ENCODE measurements at regions not wholly inside any gene's neighbourhood (a gene's known extent, or its start where the extent isn't known, plus 50 kb on each side); places are given as distances from the start of the nearest gene placed in this dataset.

- Mint-ChIP-seq H3K27ac (no peak overlapping the region), H3K27me3 (no peaks in the 10 kb centered on the region), H3K4me1 (no peaks in the 10 kb centered on the region), H3K36me3 (ENCODE audit: low read depth) (no peaks in the 10 kb centered on the region), H3K4me3 (no peak overlapping the region), H3K9me3 (peaks cover 5% of the 10 kb centered on the region)
- ATAC-seq (ENCODE audit: low read depth) (no peak), DNase-seq (no peak)
- no peak for TF ChIP-seq CTCF (IDR thresholded peaks at IDR 0.05)
- ChIA-PET CTCF (no interaction called here), POLR2A (no interaction called here)
- intact Hi-C loops (cut with micrococcal nuclease) = no loop called here
Observed at GRCh38 chr20:60986506-60987156, 265.4 kb upstream of the CDH4 start.

GRCh38 chr20:60990061-60990460 is 262.0 kb upstream of the CDH4 start:
- CTCF ChIA-PET = no interaction called here
- TF ChIP-seq CTCF (IDR thresholded peaks at IDR 0.05) = no peak
- no peak for ATAC-seq (ENCODE audit: low read depth)
- Mint-ChIP-seq H3K4me1 (no peaks in the 10 kb centered on the region), H3K9me3 (peaks cover 2% of the 10 kb centered on the region), H3K27ac (no peak overlapping the region), H3K36me3 (ENCODE audit: low read depth) (no peaks in the 10 kb centered on the region), H3K27me3 (no peaks in the 10 kb centered on the region), H3K4me3 (no peak overlapping the region)
- intact Hi-C loops (cut with micrococcal nuclease) = no loop called here
- no peak for DNase-seq
- POLR2A ChIA-PET = no interaction called here

- Mint-ChIP-seq H3K9me3 (peaks cover 2% of the 10 kb centered on the region), H3K36me3 (ENCODE audit: low read depth) (no peaks in the 10 kb centered on the region), H3K4me3 (no peak overlapping the region), H3K4me1 (no peaks in the 10 kb centered on the region), H3K27ac (no peak overlapping the region), H3K27me3 (no peaks in the 10 kb centered on the region)
- no peak for ATAC-seq (ENCODE audit: low read depth)
- ChIA-PET POLR2A (no interaction called here), CTCF (no interaction called here)
- intact Hi-C loops (cut with micrococcal nuclease) = no loop called here
- no peak for TF ChIP-seq CTCF (IDR thresholded peaks at IDR 0.05)
- no peak for DNase-seq
Observed at GRCh38 chr20:60990643-60991042, 261.4 kb upstream of the CDH4 start.

GRCh38 chr20:60993433-60994044 is 258.5 kb upstream of the CDH4 start:
- Mint-ChIP-seq H3K27me3 (no peaks in the 10 kb centered on the region), H3K9me3 (no peaks in the 10 kb centered on the region), H3K27ac (no peak overlapping the region), H3K4me3 (no peak overlapping the region), H3K4me1 (no peaks in the 10 kb centered on the region), H3K36me3 (ENCODE audit: low read depth) (no peaks in the 10 kb centered on the region)
- CTCF ChIA-PET = no interaction called here
- intact Hi-C loops (cut with micrococcal nuclease) = loop anchor here (1.0 kb wide), 1 partner anchor 22 kb away; no protein-coding TSS in a partner anchor
- ATAC-seq (ENCODE audit: low read depth) = no peak
- no peak for DNase-seq
- POLR2A ChIA-PET = no interaction called here
- TF ChIP-seq CTCF (IDR thresholded peaks at IDR 0.05) = no peak

- POLR2A ChIA-PET = no interaction called here
- H3K9me3 Mint-ChIP-seq = no peaks in the 10 kb centered on the region
- no peak overlapping the region for H3K4me3 Mint-ChIP-seq
- no peak overlapping the region for H3K27ac Mint-ChIP-seq
- no peaks in the 10 kb centered on the region for H3K4me1 Mint-ChIP-seq
- no peaks in the 10 kb centered on the region for H3K27me3 Mint-ChIP-seq
- CTCF ChIA-PET = no interaction called here
- H3K36me3 Mint-ChIP-seq (ENCODE audit: low read depth) = no peaks in the 10 kb centered on the region
- intact Hi-C loops (cut with micrococcal nuclease) = no loop called here
- ATAC-seq (ENCODE audit: low read depth) = no peak
- TF ChIP-seq CTCF (IDR thresholded peaks at IDR 0.05) = no peak
- no peak for DNase-seq
Observed at GRCh38 chr20:60999250-60999649, 252.8 kb upstream of the CDH4 start.

All from activated B cell treated with CpG ODN at 0.5 μM for 24 hours (primary cell).